ENCODE measurements at regions not wholly inside any gene's neighbourhood (a gene's known extent, or its start where the extent isn't known, plus 50 kb on each side); places are given as distances from the start of the nearest gene placed in this dataset.
"Not testable (repeated sequence)": the region's sequence is repeated elsewhere in the genome, so short reads cannot be mapped to it uniquely, and the experiment has no call there.

DNA sequence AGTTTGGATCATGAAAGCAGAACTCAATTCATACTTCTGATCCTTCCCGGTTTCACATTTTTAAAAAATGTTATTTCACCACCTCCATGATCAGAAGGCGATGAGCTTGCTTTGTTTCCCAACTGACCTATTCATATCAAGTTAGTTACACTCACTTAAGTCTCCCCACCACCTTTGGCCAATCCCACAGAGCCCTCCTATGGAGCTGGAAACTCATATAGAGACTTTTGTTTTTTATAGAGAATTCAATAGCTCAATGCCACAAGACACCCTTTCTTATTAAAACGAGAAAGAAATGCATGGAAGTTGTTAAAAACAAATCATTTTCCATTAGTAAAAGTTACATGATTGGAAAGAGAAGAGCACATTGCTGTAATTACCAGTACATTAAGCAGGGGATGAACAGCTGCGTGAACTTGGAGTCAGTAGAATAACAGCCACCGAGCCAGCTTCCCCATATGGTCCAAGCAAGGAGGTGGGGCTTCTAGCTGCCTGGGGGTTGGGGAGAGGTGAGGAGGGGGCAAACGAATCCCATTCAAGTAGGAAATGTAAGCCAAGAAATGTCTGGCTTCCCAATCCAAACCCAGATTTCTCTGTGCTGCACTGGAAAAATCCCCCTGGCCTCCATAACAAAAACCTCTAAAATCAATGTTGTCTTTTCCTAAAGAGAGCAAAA is 614.5 kb downstream of the IRS1 start:
- ATAC-seq (ENCODE audit: poor library complexity) (peak; percentile 29), DNase-seq (no peak)
- intact Hi-C loops (cut with DNase I), result no loop called here

DNA sequence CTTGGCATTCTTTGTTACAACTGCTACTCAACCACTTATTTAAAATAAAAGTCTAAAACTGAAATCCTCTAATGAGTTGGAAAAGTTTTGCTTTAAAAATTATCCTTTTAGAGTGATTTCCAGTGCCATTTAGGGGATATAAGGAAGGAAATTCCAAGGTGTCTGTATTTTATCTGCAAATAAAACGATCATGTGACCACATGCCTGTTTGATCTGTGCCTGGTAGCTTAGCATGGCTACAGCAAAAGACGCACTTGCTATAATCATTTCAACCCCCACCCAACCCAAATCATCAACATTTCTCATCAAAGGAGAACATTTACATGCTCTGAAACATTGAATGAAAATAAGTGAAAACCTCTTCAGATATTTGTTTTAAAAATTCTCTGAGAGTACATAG is 615.1 kb downstream of the IRS1 start:
- ATAC-seq (ENCODE audit: poor library complexity) (no peak), DNase-seq (no peak)
- intact Hi-C loops (cut with DNase I), result no loop called here

DNA sequence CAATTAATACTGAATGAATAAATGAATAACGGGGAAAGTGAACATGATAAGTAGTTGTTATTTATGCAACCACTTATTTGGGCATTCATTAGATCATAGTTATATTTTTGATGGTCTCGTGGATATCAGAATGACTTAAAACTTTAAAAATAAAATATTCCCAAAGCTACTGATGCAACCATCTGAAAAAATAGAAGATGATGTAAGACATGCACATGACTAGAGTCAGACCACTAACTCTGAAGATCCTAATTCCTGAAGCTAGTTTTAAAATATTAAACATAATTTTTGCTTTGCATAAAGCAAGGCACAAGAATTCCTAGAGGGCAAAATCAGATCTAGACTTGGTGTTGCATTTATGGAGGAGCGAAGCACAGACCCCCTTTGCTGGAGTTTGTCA is 616.1 kb downstream of the IRS1 start:
- DNase-seq (no peak), ATAC-seq (ENCODE audit: poor library complexity) (no peak)
- intact Hi-C loops (cut with DNase I), result no loop called here

DNA sequence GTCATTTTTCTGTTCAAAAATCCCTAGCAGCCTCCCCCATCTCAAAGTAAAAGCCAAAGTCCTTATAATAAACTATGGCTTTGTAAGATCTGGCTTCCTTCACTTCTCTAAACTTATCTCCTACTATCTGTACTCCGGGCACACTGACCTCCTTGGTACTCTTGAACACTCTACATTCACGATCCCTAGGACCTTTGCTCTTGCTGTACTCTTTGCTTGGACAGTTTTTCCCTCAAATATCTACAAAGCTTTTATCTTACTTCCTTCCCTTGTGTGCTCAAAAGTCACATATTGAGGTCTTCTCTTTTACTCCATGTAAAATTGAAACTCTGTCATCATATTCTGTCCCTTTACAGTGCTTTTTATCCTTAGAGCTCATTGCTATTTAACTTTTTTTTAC is 616.6 kb downstream of the IRS1 start:
- ATAC-seq (ENCODE audit: poor library complexity), result no peak
- intact Hi-C loops (cut with DNase I), result no loop called here

DNA sequence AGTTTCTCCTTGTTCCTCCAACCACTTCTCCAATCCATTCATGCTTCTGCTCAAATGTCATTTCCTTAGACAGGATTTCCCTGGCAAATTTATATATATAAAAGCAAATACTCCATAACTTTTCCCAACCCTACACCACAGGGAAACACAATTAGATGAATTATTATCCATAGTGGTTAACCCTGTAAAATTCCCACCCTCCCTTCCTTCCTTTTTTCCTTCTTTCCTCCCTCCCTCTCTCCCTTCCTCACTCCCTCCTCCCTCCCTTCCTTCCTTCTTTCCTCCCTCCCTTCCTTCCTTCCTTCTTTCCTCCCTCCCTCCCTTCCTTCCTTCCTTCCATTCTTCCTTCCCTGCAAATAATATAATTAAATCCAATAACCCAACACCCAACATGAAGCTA is 617.7 kb downstream of the IRS1 start:
- ATAC-seq (ENCODE audit: poor library complexity) (no peak), DNase-seq (no peak)
- intact Hi-C loops (cut with DNase I), result no loop called here

More for the DNA sequence above, 616.6 kb downstream of the IRS1 start:
- DNase-seq, result no peak

DNA sequence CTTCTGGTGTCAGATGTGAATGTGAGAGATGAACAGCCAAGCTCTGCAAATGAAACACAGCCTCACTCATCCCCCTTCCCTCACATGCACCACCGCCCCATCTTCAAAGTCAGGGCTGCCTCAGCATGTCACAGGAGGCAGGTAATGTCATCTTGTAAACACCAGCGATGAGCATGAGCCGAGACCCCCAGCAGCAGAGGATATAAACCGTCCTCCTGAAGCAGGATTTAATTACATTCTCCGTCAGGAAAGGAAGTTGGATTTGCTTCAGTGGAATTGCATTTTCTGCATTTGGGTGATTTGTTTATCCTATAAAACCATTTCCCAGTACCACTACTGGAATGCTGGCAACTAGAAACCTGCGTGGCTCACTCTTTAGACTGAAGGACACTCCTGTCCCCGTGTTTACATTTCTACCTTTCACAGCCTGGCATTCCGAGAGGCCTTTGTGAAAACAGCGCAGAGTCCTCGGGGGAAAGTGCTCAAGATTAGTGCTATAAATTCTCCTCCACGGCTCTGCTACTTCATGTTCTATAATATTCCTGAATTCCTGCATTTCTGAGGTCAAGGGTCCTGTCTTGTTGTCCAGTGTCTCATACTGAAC is 619.2 kb downstream of the IRS1 start:
- ATAC-seq (ENCODE audit: poor library complexity) (no peak), DNase-seq (no peak)
- intact Hi-C loops (cut with DNase I), result no loop called here

DNA sequence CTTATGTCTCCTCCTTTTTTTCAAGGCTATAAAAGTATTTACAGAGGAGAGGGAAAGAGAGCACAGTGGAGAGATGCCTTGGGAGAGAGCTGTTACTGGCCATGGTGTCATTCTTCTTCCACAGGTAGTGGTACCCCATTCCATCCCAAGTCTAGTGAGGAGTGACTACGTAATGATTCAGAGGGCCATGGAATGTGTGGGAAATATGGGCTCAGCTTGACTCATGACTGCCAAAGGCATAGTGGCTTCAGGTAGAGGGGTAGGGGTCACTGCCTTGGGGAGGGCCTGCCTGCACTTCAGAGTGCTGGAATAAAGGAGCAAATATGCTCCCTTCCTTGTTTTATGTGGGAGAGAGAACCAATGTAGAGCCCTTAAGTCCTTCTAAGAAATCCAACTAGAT is 620.6 kb downstream of the IRS1 start:
- no peak for ATAC-seq (ENCODE audit: poor library complexity)
- intact Hi-C loops (cut with DNase I), result no loop called here
- no peak for DNase-seq

DNA sequence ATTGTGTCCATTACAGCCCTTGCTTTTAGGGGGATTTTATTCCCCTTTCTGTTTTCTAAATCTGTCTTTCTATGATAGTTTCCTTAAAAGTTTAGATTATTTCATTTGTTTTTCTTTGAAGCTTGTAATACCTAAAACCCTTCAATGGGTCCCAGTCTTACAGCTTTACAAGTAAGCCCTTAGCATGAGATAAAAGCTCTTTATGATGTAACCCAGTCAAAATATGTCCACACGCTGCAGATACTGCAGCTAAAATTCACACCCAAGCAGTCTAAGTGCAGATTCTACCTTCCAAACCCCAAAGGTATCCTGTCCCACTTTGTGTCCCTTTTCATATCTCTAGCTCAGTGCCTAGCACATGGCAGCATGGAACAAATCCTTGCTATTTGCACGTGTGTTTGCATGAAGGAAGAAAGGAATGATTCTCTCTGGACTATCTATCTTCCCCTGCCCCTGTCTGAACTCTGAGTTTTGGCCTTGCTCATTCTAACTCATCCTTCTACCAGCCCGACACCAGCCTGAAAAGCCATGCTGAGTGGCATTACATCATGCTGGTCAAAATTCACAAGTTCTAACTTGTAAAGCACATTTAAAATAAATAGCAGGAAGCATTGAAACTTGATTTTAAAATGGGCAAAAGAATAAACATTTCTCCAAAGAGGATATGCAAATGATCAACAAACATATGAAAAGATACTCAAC is 623.2 kb downstream of the IRS1 start:
- no peak for ATAC-seq (ENCODE audit: poor library complexity)
- intact Hi-C loops (cut with DNase I), result no loop called here
- no peak for DNase-seq

DNA sequence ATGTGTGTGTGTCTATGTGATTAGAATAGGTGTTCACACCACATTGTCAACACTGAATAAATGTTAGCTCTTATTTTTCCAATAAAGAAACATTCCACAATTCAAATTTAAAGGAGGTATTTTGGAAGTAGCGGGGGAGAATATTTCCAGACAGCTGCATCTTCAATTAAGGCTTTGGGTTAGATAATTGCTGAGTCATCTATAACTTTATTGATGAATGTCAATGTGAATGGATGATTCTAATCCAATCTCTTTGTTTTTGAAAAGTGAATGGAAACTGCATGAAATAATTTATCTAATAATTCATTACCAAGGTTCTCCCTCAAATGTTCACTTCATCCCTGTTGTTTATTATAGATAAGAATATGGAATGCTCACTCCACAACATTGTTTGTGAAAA is 625.2 kb downstream of the IRS1 start:
- intact Hi-C loops (cut with DNase I), result no loop called here
- DNase-seq (no peak), ATAC-seq (ENCODE audit: poor library complexity) (no peak)

DNA sequence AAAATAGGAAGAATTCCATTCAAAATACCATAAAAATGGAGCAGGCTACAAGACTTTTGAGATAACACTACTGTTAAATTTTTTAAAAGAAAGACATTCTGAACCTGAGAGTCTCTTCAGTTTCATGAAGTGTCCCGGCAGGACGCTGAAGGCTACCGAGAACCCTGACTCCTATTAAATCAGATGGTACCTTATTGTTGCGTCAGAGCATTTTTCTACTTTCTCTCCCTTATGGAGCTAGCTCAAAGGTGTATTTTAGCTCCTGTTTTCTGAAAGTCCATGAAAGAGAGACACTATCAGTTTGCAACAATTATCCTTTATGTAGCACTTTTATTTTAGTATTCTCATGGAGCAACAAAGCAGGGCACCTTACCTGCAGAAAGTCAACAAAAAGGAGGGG is 626.7 kb downstream of the IRS1 start:
- intact Hi-C loops (cut with DNase I), result no loop called here
- no peak for DNase-seq
- ATAC-seq (ENCODE audit: poor library complexity), result no peak

DNA sequence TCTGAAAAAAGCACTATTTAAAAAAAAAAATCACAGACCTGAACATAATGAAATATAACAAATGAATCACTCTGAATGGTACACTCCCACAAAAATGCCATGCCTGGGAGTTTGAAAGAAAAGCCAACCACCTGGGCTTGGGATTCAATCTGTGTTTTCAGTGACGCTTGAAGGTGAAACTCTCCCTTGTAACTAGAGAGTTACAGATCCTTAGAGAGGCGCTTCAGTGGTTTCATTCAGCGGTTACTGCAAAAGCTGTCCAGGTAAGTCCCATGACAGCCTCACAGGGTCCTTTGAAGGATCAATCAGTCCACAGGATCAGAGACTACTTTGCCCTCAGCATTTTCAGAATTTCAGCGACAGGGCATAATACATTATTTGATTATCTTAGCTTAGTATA is 627.3 kb downstream of the IRS1 start:
- intact Hi-C loops (cut with DNase I), result no loop called here
- DNase-seq, result no peak
- ATAC-seq (ENCODE audit: poor library complexity), result no peak

DNA sequence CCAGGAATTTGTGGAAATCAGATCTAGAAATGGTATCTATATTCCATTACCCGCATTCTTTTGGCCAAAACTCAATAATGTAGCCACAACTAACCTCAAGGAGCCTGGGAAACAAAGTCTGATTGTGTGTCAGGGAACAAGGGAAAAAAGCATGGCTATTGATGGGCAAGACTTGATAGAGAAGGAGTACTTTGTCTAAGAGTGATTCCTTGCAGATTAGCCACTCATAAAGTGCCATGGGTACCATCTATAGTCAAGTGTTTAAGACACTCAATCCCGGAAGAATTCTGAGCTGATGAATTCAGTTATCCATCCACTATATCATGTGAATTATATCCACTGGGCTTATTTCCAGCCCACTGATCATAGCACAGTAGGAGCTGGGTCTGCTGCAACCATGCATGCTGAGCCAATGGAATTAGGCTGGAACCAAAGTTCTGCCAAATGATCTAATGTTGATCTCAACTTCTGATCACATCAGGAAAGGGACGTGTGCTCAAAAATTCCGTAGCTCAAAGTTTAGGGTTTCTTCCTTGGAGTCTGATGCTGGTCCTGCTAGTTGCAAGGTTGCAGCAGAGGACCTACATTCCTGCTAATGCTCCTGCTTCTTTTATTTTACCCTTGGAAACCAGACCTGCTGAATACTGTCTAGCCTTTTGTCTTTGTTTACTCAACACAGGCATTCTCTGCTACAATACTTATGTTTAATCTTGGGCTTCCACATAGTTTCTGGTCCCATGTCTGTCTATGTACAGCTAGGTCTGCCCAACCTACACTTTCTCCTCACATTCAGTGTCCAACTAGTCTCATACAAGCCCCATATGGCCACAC is 629.7 kb downstream of the IRS1 start:
- no peak for DNase-seq
- ATAC-seq (ENCODE audit: poor library complexity), result no peak
- intact Hi-C loops (cut with DNase I), result no loop called here

DNA sequence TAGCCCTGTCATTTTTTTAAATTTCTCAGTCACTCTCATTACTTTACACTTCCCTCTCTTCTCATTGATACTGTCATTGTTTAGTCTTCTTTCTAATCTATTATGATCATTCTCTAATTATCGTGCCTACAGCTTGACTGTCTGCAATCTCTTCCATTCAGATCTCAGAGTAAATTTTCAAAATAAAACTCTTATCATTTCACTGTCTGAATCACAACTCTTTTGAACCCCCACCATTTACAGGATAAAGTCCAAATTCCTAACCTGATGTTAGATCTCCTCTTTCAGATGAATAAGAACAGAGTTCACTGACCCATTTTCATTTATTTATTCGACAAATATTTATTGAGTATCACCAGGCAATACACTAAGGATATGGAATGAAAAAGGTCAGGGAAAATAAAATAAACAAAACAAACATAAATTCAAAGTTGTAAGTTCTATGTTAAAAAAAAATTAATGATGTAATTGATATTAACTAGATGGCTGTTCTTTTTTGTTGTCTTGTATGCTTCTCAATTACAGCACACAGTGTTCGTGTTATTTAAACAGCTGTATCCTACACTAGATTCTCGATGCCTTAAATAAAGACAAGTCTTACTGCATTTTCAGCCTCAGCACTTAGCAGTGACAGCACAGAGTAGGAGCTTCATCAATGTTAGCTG is 631.0 kb downstream of the IRS1 start:
- ATAC-seq (ENCODE audit: poor library complexity) (no peak), DNase-seq (no peak)
- intact Hi-C loops (cut with DNase I), result no loop called here

DNA sequence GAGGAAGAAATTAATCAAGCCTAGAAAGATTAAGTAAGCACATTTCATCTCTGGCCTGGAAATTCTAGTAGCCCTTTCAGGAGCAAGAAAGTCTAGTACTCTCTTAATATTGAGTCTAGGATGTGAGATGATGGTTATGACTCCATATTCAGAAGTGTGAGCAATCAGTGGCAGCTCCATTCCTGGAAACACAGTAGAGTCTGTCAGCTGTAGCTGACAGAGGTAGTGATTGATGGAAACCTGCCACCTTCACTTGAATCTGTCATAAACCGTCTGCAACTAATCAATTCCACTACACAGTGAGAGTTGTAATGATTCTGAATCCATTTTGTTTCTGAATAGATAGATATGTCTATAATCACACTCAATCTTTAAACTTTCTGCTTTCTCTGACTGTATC is 635.1 kb downstream of the IRS1 start:
- DNase-seq (no peak), ATAC-seq (ENCODE audit: poor library complexity) (peak; percentile 55)
- intact Hi-C loops (cut with DNase I), result no loop called here

DNA sequence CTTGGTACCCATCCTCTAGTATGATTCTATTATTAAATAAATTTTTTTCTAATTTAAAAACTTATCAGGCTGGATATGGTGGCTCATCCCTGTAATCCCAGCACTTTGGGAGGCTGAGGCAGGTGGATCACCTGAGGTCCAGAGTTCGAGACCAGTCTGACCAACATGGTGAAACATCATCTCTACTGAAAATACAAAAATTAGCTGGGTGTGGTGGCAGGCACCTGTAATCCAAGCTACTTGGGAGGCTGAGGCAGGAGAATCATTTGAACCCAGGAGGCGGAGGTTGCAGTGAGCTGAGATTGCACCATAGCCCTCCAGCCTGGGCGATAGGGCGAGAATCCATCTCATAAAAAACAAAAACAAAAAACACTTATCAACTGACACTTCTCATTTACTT is 639.0 kb downstream of the IRS1 start:
- DNase-seq; intact Hi-C loops (cut with DNase I); ATAC-seq (ENCODE audit: poor library complexity): not testable (repeated sequence)

DNA sequence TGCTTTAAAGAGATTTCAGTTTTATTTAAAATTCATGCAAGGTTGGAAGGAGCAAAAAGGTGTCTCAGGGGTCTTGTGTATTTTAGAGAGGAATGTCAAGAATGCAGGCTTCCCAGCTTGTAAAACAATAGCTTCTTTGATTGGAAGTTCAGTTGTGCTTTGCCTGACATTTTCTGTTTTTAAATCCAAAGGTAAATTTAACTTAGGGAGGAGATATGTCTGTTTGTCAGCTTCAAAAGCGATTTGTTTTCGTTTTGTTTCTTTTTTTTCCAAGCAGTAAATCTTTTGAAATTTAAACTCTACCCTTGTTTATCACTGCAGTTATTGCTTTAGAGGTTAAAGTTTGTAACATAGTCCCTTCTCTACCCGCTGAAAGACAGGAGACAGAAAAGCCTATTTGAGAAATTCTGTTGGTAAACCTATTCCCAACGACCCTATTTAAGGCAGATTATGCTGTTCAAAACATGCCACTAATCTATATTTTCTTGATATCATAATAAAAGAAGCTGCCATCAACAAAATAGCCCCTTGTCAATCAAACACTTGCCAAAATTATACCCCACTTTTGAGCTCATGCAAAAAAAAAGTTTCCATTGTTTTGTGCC is 639.6 kb downstream of the IRS1 start:
- DNase-seq (no peak), ATAC-seq (ENCODE audit: poor library complexity) (no peak)
- intact Hi-C loops (cut with DNase I), result no loop called here

DNA sequence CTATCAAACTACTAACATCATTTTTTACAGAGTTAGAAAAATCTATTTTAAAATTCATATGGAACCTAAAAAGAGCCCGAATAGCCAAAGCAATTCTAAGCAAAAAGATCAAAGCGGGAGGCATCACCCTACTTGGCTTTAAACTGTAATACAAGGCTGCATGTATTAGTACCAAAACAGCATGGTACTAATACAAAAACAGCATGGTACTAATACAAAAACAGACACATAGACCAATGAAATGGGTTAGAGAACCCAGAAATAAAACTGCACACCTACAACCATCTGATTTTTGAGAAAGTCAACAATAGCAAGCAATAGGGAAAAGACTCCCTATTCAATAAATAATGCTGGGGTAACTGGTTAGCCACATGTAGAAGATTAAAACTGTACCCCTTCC is 640.7 kb downstream of the IRS1 start:
- intact Hi-C loops (cut with DNase I), result no loop called here
- DNase-seq, result no peak
- ATAC-seq (ENCODE audit: poor library complexity), result no peak

DNA sequence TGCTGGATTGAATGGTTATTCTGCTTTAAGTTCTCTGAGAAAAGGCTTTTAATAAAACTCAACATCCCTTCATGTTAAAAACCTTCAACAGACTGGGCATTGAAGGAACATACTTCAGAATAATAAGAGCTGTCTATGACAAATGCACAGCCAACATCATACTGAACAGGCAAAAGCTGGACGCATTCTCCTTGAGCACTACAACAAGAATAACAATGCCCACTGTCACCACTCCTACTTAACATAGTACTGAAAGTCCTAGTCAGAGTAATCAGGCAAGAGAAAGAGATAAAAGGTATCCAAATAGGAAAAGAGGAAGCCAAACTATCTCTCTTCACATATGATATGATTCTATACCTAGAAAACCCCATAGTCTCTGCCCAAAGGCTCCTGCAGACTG is 641.4 kb downstream of the IRS1 start:
- DNase-seq, result no peak
- intact Hi-C loops (cut with DNase I), result no loop called here
- peak; percentile 88 for ATAC-seq (ENCODE audit: poor library complexity)

All from Right ventricle myocardium superior (tissue), 1 donor.